ENCODE measurements at regions not wholly inside any gene's neighbourhood (a gene's known extent, or its start where the extent isn't known, plus 50 kb on each side); places are given as distances from the start of the nearest gene placed in this dataset.

DNA sequence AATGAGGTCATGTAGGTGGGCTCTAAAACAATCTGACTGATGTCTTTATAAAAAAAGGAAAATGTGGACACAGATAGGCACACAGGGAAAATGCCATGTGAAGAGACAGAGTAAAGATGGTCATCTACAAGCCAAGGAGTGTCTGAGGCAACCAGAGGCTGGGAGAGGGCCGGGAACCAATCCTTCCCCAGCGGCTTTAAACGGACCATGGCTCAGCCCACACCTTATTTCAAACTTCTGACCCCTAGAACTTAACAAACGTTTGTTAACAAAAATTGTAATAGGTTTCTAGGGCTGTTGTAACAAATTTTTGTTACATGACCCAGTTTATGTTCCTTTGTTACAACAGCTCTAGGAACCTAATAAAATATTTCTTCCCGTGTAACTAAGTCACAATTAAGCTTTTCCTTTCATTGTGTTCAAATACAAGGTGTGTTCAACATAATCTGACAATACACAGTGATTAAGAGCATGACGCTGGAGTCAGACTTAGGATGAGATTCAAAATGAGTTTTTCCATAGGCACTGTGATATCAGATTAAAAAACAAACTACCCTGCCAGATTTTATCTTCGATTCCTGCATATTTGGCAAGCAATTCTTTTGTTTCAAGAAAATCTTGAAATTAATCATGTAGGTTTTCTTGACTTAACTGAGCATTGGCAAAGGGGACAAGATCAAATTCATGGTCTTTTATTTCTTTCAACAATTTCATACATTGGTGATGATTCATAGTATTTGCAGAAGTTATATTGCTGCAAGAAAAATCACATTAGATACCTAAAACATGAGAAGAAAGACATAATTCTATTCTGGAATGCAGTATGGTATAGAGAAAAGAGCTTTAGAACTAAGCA lies 169.5 kb upstream of the RIPOR2 start:
- TF ChIP-seq, protein P1, sequence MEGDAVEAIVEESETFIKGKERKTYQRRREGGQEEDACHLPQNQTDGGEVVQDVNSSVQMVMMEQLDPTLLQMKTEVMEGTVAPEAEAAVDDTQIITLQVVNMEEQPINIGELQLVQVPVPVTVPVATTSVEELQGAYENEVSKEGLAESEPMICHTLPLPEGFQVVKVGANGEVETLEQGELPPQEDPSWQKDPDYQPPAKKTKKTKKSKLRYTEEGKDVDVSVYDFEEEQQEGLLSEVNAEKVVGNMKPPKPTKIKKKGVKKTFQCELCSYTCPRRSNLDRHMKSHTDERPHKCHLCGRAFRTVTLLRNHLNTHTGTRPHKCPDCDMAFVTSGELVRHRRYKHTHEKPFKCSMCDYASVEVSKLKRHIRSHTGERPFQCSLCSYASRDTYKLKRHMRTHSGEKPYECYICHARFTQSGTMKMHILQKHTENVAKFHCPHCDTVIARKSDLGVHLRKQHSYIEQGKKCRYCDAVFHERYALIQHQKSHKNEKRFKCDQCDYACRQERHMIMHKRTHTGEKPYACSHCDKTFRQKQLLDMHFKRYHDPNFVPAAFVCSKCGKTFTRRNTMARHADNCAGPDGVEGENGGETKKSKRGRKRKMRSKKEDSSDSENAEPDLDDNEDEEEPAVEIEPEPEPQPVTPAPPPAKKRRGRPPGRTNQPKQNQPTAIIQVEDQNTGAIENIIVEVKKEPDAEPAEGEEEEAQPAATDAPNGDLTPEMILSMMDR (IDR thresholded peaks at IDR 0.05), result no peak
- TF ChIP-seq POLR2A (IDR thresholded peaks at IDR 0.05), result no peak
